ENCODE measurements at regions not wholly inside any gene's neighbourhood (a gene's known extent, or its start where the extent isn't known, plus 50 kb on each side); places are given as distances from the start of the nearest gene placed in this dataset.

DNA sequence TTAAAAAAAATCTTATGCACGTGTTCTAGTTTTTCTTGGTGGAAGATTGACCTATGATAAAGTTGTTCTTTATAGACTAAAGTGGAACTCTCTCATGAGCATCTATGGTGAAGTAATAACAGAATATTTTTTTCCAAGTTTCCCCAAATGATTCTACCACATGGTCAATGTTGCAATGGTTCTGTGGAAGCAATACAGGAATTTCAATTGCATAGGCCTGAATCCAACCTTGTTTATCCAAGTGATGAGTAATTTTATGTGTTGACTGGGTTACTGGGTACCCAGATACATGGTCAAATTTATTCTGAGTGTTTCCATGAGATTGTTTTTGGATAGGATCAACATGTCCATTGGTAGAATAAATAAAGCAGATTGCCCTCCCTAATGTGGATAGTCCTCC is 581.5 kb downstream of the MMUT start:
- no peak for DNase-seq (ENCODE audit: low spot score)
- ChIA-PET POLR2A (ENCODE audit: low non-redundant PET) (no interaction called here), CTCF (no interaction called here)
- H3K27ac ChIP-seq = no peak overlapping the region
- no peak for TF ChIP-seq CTCF (conservative IDR thresholded peaks at IDR 0.05; ENCODE audit: low read depth)

DNA sequence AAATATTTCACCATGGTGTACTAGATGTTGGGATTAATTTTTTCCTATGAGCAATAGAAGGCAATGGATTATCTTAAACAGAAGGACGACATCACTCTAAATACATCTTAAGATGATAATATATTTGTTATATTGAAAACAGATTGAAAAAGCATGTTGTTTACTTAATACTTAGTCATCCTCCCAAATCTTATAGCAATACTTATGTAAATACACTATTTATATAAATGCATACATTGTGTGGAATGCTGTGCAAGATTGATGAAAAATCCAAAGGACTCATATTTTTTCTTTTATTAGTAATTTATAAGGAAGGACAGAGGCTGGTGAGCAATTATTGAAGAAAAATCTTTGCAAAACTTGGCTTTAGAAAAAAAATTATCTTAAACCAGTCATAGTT is 593.5 kb downstream of the MMUT start:
- DNase-seq (ENCODE audit: low spot score) = no peak
- CTCF ChIA-PET = no interaction called here
- no peak overlapping the region for H3K27ac ChIP-seq
- no peak for TF ChIP-seq CTCF (conservative IDR thresholded peaks at IDR 0.05; ENCODE audit: low read depth)
- POLR2A ChIA-PET (ENCODE audit: low non-redundant PET) = no interaction called here

DNA sequence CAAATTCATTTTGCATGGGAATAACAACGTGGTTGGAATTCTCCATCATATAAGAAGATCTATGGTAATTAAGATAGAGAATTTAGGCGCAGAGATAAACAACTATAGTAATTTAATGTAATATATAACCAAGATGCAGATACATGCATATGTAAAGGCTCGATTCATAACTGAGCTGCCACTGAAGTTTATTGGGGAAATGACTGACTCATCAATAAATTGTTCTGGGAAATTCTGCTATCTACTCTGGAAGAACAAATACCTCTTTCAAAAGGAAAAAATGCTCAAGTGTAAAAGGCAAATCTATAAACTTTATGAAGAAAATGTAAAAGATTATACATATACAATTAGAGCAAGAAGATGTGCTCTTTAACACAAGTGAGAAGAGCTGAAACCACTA is 596.4 kb downstream of the MMUT start:
- DNase-seq (ENCODE audit: low spot score) = no peak
- no peak for TF ChIP-seq CTCF (conservative IDR thresholded peaks at IDR 0.05; ENCODE audit: low read depth)
- POLR2A ChIA-PET (ENCODE audit: low non-redundant PET) = no interaction called here
- no peak overlapping the region for H3K27ac ChIP-seq
- CTCF ChIA-PET = no interaction called here

DNA sequence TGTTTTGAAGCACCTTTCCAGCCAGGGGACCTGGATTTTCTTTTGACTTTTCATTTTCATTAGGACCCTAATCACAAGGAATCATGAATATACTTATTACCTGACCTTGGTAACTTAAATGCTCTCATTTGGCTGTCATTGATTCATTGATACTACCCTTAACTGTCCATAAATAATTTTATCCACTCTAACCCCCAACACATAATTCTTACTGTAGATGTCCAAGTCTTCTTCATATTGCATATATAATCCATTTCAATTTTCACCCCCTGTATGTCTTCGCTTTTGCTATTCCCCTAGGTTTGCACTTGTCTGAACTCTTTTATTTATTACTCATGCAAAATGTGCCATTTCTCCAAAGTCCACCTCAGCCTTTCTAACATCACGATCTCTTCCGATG is 602.9 kb downstream of the MMUT start:
- ChIA-PET CTCF (no interaction called here), POLR2A (ENCODE audit: low non-redundant PET) (no interaction called here)
- TF ChIP-seq CTCF (conservative IDR thresholded peaks at IDR 0.05; ENCODE audit: low read depth) = no peak
- H3K27ac ChIP-seq = no peak overlapping the region
- no peak for DNase-seq (ENCODE audit: low spot score)

GRCh38 chr6:48859562-48860123 is 603.4 kb downstream of the MMUT start:
- no peak for DNase-seq (ENCODE audit: low spot score)
- no peak for TF ChIP-seq CTCF (conservative IDR thresholded peaks at IDR 0.05; ENCODE audit: low read depth)
- ChIA-PET POLR2A (ENCODE audit: low non-redundant PET) (no interaction called here), CTCF (no interaction called here)
- no peak overlapping the region for H3K27ac ChIP-seq

GRCh38 chr6:48845219-48845618 is 617.8 kb downstream of the MMUT start:
- ChIA-PET CTCF (no interaction called here), POLR2A (ENCODE audit: low non-redundant PET) (no interaction called here)
- no peak for DNase-seq (ENCODE audit: low spot score)
- TF ChIP-seq CTCF (conservative IDR thresholded peaks at IDR 0.05; ENCODE audit: low read depth) = no peak
- H3K27ac ChIP-seq = no peak overlapping the region

DNA sequence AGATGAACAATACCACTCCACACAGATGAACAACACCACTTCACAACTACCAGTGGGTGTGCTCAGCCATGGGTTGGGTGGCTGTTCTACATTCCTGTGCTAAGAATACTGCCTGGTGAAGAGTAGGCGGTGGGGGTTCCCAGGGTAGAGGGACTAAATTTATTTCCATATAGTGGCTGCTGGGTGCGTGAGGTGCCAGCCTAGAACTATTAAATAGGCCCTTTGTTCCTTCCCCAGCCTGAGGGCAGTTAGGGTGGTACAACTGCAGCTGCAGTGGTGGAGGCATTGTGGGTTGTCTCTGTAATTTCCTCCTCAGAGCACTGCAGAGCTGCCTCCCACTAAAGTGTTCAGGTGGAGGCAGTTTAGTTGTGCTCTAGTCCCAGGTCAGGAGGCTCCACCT is 618.4 kb downstream of the MMUT start:
- CTCF ChIA-PET = no interaction called here
- TF ChIP-seq CTCF (conservative IDR thresholded peaks at IDR 0.05; ENCODE audit: low read depth) = no peak
- POLR2A ChIA-PET (ENCODE audit: low non-redundant PET) = no interaction called here
- H3K27ac ChIP-seq = no peak overlapping the region
- no peak for DNase-seq (ENCODE audit: low spot score)

All from RWPE1 (cell line).